CD4-positive, alpha-beta T cell treated with Interleukin-2 at 100 ng/mL for 4 hours (primary cell): ENCODE measurements at regions not wholly inside any gene's neighbourhood (a gene's known extent, or its start where the extent isn't known, plus 50 kb on each side); places are given as distances from the start of the nearest gene placed in this dataset.
"Not testable (repeated sequence)": the region's sequence is repeated elsewhere in the genome, so short reads cannot be mapped to it uniquely, and the experiment has no call there.

Experiments
- DNase-seq: peaks from one replicate; pipeline ENCODE4 v3.0.0-alpha.2; 2020; ENCODE audit warnings: low spot score

DNA sequence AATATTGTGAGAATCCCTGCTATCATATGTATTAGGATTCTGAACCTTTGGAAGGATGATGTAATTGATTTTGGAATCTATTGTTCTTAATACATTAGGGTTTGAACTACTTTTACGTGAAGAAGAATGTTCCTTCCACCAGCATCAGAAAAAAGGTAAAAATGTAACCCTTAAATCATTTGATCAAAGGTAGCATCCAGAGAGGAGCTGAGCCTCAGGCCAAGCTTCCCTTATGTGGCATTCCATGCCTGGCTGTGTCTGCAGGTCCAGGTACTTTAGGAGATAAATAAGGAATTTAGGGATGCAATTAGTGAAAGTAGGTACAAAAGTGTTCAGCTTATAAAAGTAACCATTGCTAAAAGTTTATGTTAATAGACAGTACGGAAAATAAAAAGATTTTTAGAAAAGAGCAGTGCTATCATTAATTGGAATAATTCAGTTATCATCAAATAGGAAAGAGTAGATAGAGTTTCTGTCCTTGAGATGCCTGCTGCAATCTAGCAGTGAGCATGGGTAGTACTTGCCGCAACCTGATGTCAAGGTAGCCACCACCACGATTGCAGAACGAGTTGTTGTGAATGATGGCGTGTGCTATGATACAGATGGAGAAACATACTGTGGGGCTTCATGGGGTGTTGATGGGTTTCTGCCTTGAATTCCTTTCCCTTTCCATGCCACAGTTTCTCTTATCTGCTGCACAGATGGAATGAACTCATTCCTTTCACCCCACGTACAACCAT is 228.8 kb downstream of the GATA3 start:
- no peak for DNase-seq

- DNase-seq = no peak
These were observed 229.5 kb downstream of the GATA3 start for GRCh38 chr10:8283986-8284385.

DNA sequence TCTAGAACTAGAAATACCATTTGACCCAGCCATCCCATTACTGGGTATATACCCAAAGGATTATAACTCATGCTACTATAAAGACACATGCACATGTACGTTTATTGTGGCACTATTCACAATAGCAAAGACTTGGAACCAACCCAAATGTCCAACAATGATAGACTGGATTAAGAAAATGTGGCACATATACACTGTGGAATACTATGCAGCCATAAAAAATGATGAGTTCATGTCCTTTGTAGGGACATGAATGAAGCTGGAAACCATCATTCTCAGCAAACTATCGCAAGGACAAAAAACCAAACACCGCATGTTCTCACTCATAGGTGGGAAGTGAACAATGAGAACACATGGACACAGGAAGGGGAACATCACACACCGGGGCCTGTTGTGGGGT is 231.5 kb downstream of the GATA3 start:
- DNase-seq = not testable (repeated sequence)

DNA sequence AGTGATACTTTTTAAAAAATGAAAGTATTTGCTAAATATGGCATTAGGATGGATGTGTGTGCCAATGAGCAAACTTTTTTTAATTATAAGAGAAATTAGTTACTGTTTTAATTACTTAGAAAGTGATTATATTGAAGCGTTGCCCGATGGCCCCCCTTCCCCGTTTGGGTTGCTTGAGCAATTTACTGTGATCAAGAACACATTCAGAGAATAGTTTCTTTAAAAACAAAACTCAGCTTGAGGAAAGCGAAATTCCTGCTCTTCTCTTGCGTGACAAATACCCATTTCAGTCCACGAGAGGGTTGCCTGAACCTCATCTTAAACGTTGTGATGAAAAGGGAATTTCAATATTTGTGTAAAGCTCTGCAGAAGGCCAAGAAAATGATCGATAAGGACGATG is 234.1 kb downstream of the GATA3 start:
- DNase-seq = no peak

DNA sequence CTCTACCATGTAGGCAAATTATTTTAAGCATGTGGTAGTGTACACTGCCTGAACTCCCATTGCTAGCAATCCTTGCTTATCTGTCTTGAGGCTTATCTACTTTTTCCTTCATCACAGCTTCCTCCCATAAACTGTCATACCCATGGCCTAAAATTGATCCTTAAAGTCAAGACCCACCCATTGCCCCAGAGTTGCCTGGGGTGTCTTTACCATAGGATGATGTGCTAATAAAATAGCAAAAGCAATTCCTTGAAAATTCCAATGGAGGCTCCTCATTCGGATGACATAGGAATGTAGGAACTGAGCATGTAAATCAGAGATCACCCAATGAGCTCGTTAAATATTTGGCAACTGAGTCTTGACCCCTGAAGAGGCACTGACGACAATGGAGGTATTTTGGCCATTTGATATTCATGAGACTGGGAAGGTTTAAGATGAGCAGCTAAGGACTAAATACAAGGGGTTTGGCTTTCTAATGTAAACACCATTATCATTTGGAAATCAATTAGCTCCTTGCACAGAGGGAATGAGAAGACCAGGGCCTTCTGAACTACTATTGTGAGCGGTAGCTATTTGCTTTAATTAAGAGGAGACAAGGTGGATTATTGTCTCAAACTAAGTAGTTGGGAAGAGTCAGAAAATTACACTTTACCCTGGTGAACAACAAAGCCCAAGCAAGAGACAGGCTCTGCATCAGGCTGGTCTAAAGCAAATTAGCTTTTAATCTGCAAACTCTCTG is 234.9 kb downstream of the GATA3 start:
- DNase-seq = no peak

- DNase-seq = no peak
These were observed 240.3 kb downstream of the GATA3 start for GRCh38 chr10:8294779-8295178.

DNA sequence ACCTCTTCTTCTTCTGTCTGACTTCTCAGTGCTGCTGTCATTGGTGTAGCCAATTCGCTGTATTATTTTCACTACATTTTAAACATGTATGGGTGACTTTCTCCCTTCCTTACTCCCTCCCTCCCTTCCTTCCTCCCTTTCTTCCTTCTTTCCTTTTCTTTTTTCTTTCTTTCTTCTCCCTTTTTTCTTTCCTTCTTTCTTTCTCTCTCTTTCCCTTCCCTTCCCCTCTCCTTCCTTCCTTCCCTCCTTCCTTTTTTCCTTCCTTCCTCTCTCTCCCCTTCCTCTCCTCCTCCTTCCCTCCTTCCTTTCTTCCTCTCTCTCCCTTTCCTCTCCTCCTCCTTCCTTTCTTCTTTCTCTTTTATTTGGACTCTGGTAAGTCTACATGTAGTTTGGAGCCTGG is 240.8 kb downstream of the GATA3 start:
- no peak for DNase-seq

DNA sequence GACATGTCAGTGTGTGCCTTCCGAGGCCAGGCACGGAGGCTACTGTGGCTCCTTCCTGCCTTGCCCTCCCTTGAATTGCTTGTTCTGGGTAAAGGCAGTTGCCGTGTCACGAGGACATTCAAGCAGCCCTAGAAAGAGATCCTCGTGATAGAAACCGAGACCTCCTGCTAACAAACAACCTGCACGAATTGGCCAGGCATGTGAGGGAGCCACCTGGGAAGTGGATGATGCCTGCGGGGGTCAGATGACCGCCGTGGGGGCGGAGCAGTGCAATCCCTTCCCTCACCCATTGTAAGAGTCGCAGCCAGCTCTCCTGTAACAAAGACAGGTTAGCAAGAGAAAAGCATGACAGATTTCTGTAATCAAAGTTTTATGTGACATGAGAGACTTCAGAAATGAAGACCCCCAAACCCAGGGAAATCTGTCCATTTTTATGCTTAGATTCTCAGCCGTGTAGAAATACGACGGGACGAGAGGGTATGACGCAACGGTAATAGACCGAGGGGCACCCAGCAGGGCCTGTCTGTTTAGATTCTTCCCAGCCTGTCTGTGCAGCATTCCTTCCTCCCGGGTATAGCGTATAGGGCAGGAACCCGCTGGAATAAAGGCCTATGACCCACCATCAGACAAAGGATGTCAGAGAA is 241.7 kb downstream of the GATA3 start:
- no peak for DNase-seq

- no peak for DNase-seq
These were observed 242.2 kb downstream of the GATA3 start for GRCh38 chr10:8296734-8297101.

DNA sequence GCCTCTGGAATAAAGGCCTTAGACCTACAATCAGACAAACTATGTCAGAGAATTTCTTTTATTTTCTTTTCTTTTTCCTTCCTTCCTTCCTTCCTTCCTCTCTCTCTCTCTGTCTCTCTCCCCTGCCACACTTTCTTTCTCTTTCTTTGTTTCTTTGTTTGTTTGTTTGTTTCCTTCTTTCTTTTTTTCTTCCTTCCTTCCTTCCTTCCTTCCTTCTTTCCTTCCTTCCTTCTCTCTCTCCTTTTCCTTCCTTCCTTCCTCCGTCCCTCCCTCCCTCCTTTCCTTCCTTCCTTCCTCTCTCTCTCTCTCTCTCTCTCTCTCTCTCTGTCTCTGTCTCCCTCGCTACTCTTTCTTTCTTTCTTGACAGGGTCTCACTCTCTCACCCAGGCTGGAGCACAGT is 242.6 kb downstream of the GATA3 start:
- no peak for DNase-seq

DNA sequence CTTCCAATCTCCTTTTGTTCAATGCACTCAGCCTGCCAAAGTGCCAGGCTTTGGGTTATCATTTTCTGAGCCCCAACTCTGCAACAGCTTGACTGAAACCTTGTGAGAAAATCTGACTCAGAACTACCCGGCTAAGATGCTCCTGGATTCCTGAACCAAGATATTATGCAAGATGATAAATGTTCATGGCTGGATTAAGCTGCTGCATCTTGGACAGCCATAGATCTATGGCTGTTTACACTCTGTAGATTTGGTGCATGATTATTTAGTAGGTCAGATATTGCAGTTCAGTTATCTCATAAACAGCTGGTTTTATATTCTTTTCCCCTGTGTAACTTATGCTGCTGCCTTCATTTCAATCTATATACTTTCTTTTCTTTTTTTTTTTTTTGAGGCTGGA is 243.5 kb downstream of the GATA3 start:
- no peak for DNase-seq

DNA sequence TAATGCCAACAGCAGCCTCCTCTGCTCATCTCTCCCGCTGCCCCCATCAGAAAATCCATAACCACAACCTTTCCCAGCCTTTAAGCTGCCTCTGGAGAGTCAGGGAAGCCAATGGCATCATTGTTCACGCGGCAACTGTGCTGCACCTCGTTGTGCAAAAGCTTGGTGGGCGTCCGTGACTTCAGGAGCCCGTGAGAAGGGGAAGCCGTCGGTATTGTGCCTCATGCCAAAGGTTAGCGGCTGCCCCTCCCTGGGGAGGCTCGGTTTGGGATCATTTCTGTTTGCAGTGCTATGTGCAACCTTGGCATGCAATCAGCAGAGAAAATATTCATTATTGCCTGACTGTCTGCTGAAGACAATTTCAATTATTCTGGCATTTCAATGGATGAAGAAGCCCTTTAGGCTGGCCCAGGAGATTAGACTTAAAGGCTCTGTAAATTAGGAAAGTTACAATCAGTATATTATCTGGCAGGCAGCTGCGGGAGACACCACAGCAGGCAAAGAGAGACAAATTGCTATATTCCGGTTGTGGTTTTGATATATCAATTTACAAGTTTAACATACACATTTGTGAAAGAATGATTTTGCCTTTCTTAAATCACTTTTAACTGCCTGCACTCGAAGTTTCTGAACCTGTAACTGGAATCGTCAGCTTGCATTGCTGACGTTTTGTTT is 244.5 kb downstream of the GATA3 start:
- no peak for DNase-seq

- DNase-seq = no peak
These were observed 246.4 kb downstream of the GATA3 start for GRCh38 chr10:8300925-8301324.

GRCh38 chr10:8301333-8301732 is 246.8 kb downstream of the GATA3 start:
- no peak for DNase-seq

DNA sequence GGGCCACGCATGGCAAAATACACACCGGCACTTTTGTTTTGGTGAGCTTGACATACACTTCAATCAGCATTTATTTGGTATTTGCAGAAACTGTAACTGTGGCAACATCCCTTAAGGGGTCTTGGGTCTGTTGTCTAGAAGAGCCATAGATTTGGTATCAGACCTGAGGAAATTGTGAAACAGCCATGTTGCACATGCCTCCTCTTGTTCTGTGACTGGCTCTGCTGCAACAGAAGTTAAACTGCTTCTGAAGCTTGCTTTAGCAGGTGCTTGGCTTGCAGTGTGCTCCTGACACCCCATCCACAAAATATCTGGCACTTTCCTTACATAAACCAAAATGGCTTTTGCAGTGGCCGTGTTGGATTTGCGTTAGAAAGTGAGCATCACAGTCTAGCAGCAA is 247.3 kb downstream of the GATA3 start:
- no peak for DNase-seq

- no peak for DNase-seq
These were observed 248.1 kb downstream of the GATA3 start for GRCh38 chr10:8302565-8302964.

DNA sequence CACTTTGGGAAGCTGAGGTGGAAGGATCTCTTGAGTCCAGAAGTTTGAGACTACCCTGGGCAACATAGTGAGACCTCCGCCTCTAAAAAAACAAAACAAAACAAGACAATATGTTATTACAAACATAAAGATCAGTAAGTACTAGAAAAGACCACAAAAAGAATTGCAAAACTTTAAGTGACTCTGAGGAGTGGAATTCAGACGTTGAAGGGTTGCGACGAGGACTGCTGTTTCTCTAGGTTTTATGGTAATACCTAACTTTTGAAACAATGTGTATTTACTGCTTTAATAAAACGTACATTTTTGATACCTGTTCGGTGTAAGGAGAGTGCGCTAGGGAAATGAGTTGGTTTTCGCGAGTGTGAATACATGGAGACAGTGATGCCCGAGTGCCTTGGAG is 250.4 kb downstream of the GATA3 start:
- DNase-seq = no peak

- DNase-seq = no peak
These were observed 251.6 kb downstream of the GATA3 start for GRCh38 chr10:8305876-8306652.

GRCh38 chr10:8306685-8307364 is 252.3 kb downstream of the GATA3 start:
- no peak for DNase-seq

- DNase-seq = no peak
These were observed 256.4 kb downstream of the GATA3 start for GRCh38 chr10:8310930-8311329.

GRCh38 chr10:8311526-8312070 is 257.1 kb downstream of the GATA3 start:
- DNase-seq = no peak
